Mesenchymal stem cell (in vitro differentiated cells and primary cell): ENCODE measurements at regions not wholly inside any gene's neighbourhood (a gene's known extent, or its start where the extent isn't known, plus 50 kb on each side); places are given as distances from the start of the nearest gene placed in this dataset.

Experiments
- DNase-seq: peaks from one replicate; pipeline ENCODE4 v3.0.0-alpha.2; 2013
- H2AFZ ChIP-seq: one replicate; pipeline ENCODE4 v1.6.1; 2013; ENCODE audit warnings: low read depth, mild to moderate bottlenecking, control low read depth, inconsistent platforms, low read length, moderate library complexity
- H2AK5ac ChIP-seq: 2 replicates; pipeline ENCODE4 v1.6.1; 2013; ENCODE audit warnings: low read length, moderate library complexity, mild to moderate bottlenecking, inconsistent platforms; ENCODE audit not compliant: severe bottlenecking
- H2BK120ac ChIP-seq: one replicate; pipeline ENCODE4 v1.6.1; 2013; ENCODE audit warnings: low read depth, mild to moderate bottlenecking, inconsistent platforms, low read length, moderate library complexity
- H2BK12ac ChIP-seq, 2 experiments: one replicate each; pipeline ENCODE4 v1.6.1; 2013; ENCODE audit warnings: inconsistent platforms in 2 of 2, low read length in 2 of 2, mild to moderate bottlenecking in 2 of 2, moderate library complexity in 2 of 2, control low read depth in 1 of 2
- H2BK15ac ChIP-seq: one replicate; pipeline ENCODE4 v1.6.1; 2013; ENCODE audit warnings: mild to moderate bottlenecking, low read depth, inconsistent platforms; ENCODE audit not compliant: poor library complexity, severe bottlenecking
- H2BK5ac ChIP-seq: 2 replicates; pipeline ENCODE4 v1.6.1; 2013; ENCODE audit warnings: low read depth, mild to moderate bottlenecking, low read length, control low read depth, inconsistent platforms; ENCODE audit not compliant: poor library complexity, severe bottlenecking
- H3K14ac ChIP-seq, 2 experiments: one replicate each; pipeline ENCODE4 v1.6.1; 2013; ENCODE audit warnings: inconsistent platforms in 2 of 2, low read length in 2 of 2, control low read depth in 1 of 2, mild to moderate bottlenecking in 1 of 2, moderate library complexity in 1 of 2
- H3K18ac ChIP-seq, 2 experiments: one replicate each; pipeline ENCODE4 v1.6.1; 2013; ENCODE audit warnings: inconsistent platforms in 2 of 2, low read length in 2 of 2, control low read depth in 1 of 2, low read depth in 1 of 2, mild to moderate bottlenecking in 1 of 2
- H3K23ac ChIP-seq, 2 experiments: one replicate each; pipeline ENCODE4 v1.6.1; 2013; ENCODE audit warnings: inconsistent platforms in 2 of 2, low read length in 2 of 2, mild to moderate bottlenecking in 2 of 2, moderate library complexity in 2 of 2, control low read depth in 1 of 2
- H3K27ac ChIP-seq: 2 replicates; pipeline ENCODE4 v1.5.1; 2013; ENCODE audit warnings: mild to moderate bottlenecking, moderate library complexity, low read length, control low read depth, inconsistent platforms; ENCODE audit not compliant: poor library complexity, severe bottlenecking
- H3K27me3 ChIP-seq, 2 experiments: 2 replicates each; pipeline versions ENCODE4 v1.6.1 to v1.7.0; 2013; ENCODE audit warnings: low read length in 2 of 2, mild to moderate bottlenecking in 2 of 2, moderate library complexity in 2 of 2, control low read depth in 1 of 2, inconsistent platforms in 1 of 2; ENCODE audit not compliant: control insufficient read depth in 1 of 2, insufficient read depth in 1 of 2
- H3K36me3 ChIP-seq, 2 experiments: 2 replicates each; pipeline versions ENCODE4 v1.6.1 to v1.7.0; 2013; ENCODE audit warnings: low read length in 2 of 2, control low read depth in 1 of 2, inconsistent platforms in 1 of 2, low read depth in 1 of 2, mild to moderate bottlenecking in 1 of 2; ENCODE audit not compliant: insufficient read depth in 2 of 2, control insufficient read depth in 1 of 2
- H3K4ac ChIP-seq, 2 experiments: one replicate each; pipeline ENCODE4 v1.6.1; 2013; ENCODE audit warnings: inconsistent platforms in 2 of 2, low read length in 2 of 2, mild to moderate bottlenecking in 2 of 2, moderate library complexity in 2 of 2, control low read depth in 1 of 2, low read depth in 1 of 2
- H3K4me1 ChIP-seq: 2 replicates; pipeline ENCODE4 v1.6.1; 2013; ENCODE audit warnings: low read depth, low read length, control low read depth; ENCODE audit not compliant: control insufficient read depth, insufficient read depth
- H3K4me2 ChIP-seq: 2 replicates; pipeline ENCODE4 v1.6.1; 2013; ENCODE audit warnings: low read length, mild to moderate bottlenecking, inconsistent platforms; ENCODE audit not compliant: poor library complexity, severe bottlenecking
- H3K4me3 ChIP-seq, 2 experiments: 2 replicates each; pipeline versions ENCODE4 v1.5.1 to v1.7.0; 2013; ENCODE audit warnings: low read length in 2 of 2, mild to moderate bottlenecking in 2 of 2, control low read depth in 1 of 2, low read depth in 1 of 2; ENCODE audit not compliant: insufficient read depth in 1 of 2
- H3K79me1 ChIP-seq: replicated peaks from 2 replicates; pipeline ENCODE4 v1.6.1; 2013; ENCODE audit warnings: mild to moderate bottlenecking, control low read depth, low read length, inconsistent platforms; ENCODE audit not compliant: poor library complexity, severe bottlenecking
- H3K9ac ChIP-seq: 2 replicates; pipeline ENCODE4 v1.7.0; 2013; ENCODE audit warnings: mild to moderate bottlenecking, low read length, moderate library complexity
- H3K9me3 ChIP-seq: 2 replicates; pipeline ENCODE4 v1.7.0; 2013; ENCODE audit warnings: mild to moderate bottlenecking, low read length; ENCODE audit not compliant: control insufficient read depth
- H4K8ac ChIP-seq: one replicate; pipeline ENCODE4 v1.6.1; 2013; ENCODE audit warnings: inconsistent platforms, mild to moderate bottlenecking, low read length, moderate library complexity
- H4K91ac ChIP-seq: one replicate; pipeline ENCODE4 v1.6.1; 2013; ENCODE audit warnings: mild to moderate bottlenecking, low read length, inconsistent platforms
- WGBS: methylation state at CpG from one replicate; pipeline ENCODE4 v1.1.7; 2013; ENCODE audit warnings: mixed read lengths; 5-methylcytosine and 5-hydroxymethylcytosine counted together

DNA sequence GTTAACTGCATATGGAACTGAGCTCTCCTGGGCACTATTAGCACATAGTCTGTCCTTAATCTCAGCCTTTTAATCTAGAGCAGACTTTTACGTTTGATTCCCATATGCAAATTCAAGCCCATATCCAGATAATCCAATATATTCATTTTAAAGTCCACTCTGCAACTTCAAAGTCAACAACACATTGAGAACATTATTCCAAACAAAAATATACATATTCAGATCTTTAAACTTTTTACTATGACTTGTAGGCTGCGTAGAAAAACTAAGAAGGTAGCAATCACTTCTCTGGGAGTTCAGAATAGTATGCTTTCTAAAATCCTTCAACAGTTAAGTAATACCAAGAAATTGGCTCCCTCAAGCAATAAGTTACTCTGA, 499.4 kb downstream of the SPATA31D1 start:
- no peak overlapping the region for H2BK15ac ChIP-seq
- H3K9ac ChIP-seq: no peak overlapping the region
- no peak overlapping the region for H2AK5ac ChIP-seq
- no peak overlapping the region for H2AFZ ChIP-seq
- no peak overlapping the region for H3K4me3 ChIP-seq
- no peak overlapping the region for H3K27ac ChIP-seq
- H3K27me3 ChIP-seq: peaks cover 3 to 36% of the 10 kb centered on the region in 2 experiments
- no peak overlapping the region for H3K23ac ChIP-seq
- H4K8ac ChIP-seq: no peak overlapping the region
- H3K79me1 ChIP-seq: no peaks in the 10 kb centered on the region
- H3K36me3 ChIP-seq: no peaks in the 10 kb centered on the region
- no peaks in the 10 kb centered on the region for H3K9me3 ChIP-seq
- H3K4me1 ChIP-seq: no peaks in the 10 kb centered on the region
- H3K4ac ChIP-seq: no peak overlapping the region
- 93% methylated on average over 2 of the region's 2 CpGs for WGBS
- no peak for DNase-seq
- H4K91ac ChIP-seq: no peak overlapping the region
- no peak overlapping the region for H3K14ac ChIP-seq
- H3K4me2 ChIP-seq: no peak overlapping the region
- no peak overlapping the region for H2BK12ac ChIP-seq
- H2BK5ac ChIP-seq: no peak overlapping the region
- H2BK120ac ChIP-seq: no peak overlapping the region
- H3K18ac ChIP-seq: no peak overlapping the region

DNA sequence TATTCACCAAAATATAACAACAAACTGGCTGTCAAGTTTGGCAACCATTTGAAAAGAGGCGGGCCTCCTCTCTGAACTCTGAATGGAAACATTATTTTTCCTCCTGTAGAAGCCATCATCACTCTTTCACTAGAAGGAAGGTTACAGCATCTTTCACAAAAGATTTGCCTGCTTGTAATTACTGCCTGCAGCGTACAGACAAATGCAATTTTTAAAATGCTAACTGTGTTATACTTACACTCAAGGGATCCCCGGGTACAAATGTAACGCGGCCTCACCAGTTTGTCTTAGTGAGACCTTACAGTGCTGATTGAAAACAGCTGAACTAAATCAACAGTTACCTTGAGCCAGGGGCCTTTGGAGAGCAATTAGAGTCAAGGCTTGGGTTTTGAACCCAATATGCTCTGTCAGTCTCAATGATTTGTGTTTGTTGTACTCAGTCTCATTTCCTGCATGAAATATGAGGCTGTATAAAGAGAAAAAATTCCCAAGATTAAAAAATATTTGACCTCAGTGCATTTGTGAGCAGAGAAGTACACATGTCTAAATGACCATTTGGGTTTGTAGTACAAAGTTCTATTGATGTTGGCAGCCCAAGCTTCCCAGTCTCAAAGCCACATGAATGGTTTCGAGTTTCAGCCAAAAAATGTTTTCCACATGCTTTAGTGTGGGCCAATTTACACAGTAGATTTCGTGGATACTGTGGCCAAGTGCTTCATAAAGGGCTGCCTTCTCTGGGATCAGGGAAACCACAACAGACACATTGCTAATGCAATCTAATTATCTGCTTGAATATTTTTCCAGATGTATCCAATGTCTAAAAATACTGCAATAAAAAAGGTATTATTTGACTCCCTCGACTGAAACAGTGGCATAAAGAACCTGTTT, 500.0 kb downstream of the SPATA31D1 start:
- no peak overlapping the region for H4K91ac ChIP-seq
- peak overlapping the region in 1 of 2 experiments; percentile 43 for H3K4me3 ChIP-seq
- H3K4ac ChIP-seq: no peak overlapping the region
- 87% methylated on average over 8 of the region's 8 CpGs for WGBS
- no peak for DNase-seq
- no peak overlapping the region for H3K27ac ChIP-seq
- peak overlapping the region in 1 of 2 experiments; percentile 11 for H3K18ac ChIP-seq
- H4K8ac ChIP-seq: no peak overlapping the region
- H3K9ac ChIP-seq: peak overlapping the region; percentile 15
- H2BK120ac ChIP-seq: no peak overlapping the region
- no peak overlapping the region for H3K14ac ChIP-seq
- H3K79me1 ChIP-seq: no peaks in the 10 kb centered on the region
- H2BK5ac ChIP-seq: no peak overlapping the region
- no peak overlapping the region for H2BK15ac ChIP-seq
- no peak overlapping the region for H3K4me2 ChIP-seq
- no peaks in the 10 kb centered on the region for H3K4me1 ChIP-seq
- H3K23ac ChIP-seq: no peak overlapping the region
- H3K9me3 ChIP-seq: no peaks in the 10 kb centered on the region
- H3K36me3 ChIP-seq: no peaks in the 10 kb centered on the region
- H2AFZ ChIP-seq: no peak overlapping the region
- H2AK5ac ChIP-seq: no peak overlapping the region
- H3K27me3 ChIP-seq: peaks cover 3 to 30% of the 10 kb centered on the region in 2 experiments
- H2BK12ac ChIP-seq: no peak overlapping the region

DNA sequence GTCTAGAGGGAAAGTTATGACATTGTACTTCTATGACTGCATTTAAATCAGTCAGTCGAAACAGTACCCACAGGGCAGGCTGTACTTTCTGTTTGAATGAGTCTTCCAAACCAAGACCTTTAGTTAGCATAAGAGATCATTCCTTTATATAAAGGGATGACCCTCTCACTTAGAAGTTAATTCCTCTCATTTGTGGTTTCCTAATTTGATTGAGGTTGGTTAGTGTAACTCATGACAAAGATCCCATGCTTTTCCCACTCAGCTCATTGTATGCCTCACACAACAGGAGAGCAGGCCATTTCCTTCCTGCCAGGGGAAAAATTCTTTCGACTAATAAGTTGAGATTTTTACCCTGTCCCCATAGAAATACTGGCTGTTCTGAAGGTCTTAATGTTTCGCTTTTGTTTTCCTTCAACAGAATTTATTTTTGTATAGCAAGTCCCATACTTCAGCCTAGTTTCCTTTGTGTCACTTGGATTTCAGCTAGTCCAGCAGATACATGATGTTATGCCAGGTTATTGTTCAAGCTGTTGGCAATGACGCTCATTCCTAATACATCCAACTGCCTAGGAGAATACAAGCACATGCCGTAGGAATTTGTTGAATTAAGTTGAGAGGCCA, 500.7 kb downstream of the SPATA31D1 start:
- H3K18ac ChIP-seq: no peak overlapping the region
- H3K36me3 ChIP-seq: no peaks in the 10 kb centered on the region
- no peak overlapping the region for H2AFZ ChIP-seq
- no peak overlapping the region for H2BK120ac ChIP-seq
- no peak overlapping the region for H3K4ac ChIP-seq
- no peak for DNase-seq
- H2BK12ac ChIP-seq: no peak overlapping the region
- no peak overlapping the region for H2AK5ac ChIP-seq
- no peak overlapping the region for H4K8ac ChIP-seq
- 93% methylated on average over 4 of the region's 5 CpGs for WGBS
- peak overlapping the region; percentile 15 for H3K9ac ChIP-seq
- H3K4me3 ChIP-seq: peak overlapping the region in 1 of 2 experiments; percentile 43
- H3K79me1 ChIP-seq: no peaks in the 10 kb centered on the region
- H3K4me2 ChIP-seq: no peak overlapping the region
- no peak overlapping the region for H2BK15ac ChIP-seq
- no peak overlapping the region for H3K23ac ChIP-seq
- no peak overlapping the region for H3K27ac ChIP-seq
- no peaks in the 10 kb centered on the region for H3K9me3 ChIP-seq
- H4K91ac ChIP-seq: no peak overlapping the region
- no peak overlapping the region for H2BK5ac ChIP-seq
- no peaks in the 10 kb centered on the region for H3K4me1 ChIP-seq
- peaks cover 3 to 23% of the 10 kb centered on the region in 2 experiments for H3K27me3 ChIP-seq
- no peak overlapping the region for H3K14ac ChIP-seq

DNA sequence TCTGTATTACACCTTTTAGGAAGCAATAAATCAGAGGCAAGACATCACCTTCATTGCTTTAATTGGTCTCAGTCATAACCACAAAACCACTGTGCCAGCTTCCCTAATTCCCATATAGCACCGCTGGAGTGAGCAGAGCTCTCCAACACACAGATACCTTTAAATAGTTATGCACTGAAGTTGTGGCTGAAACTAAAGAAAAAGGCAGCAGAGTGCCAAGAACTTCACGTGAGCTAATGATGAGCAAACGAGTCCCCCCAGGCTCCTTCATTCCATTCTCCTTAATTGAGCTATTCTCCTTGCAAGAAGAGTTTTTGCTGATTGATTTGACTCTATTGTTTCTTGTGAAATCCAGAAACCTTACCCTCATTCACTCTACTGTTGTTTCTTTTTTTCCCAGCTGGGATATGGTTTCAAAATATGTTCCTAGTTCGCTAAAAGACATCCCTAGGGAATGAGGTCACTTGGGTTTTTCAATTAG, 501.5 kb downstream of the SPATA31D1 start:
- WGBS: 73% methylated on average over 1 of the region's 4 CpGs
- no peak overlapping the region for H2BK120ac ChIP-seq
- H3K14ac ChIP-seq: no peak overlapping the region
- no peak overlapping the region for H3K4ac ChIP-seq
- H4K8ac ChIP-seq: no peak overlapping the region
- H3K23ac ChIP-seq: no peak overlapping the region
- H3K4me3 ChIP-seq: peak overlapping the region in 1 of 2 experiments; percentile 29
- H2AK5ac ChIP-seq: no peak overlapping the region
- no peak overlapping the region for H3K18ac ChIP-seq
- H3K27ac ChIP-seq: no peak overlapping the region
- peak; percentile 16 for DNase-seq
- no peaks in the 10 kb centered on the region for H3K4me1 ChIP-seq
- H3K4me2 ChIP-seq: no peak overlapping the region
- H3K27me3 ChIP-seq: peaks cover 3 to 20% of the 10 kb centered on the region in 2 experiments
- no peaks in the 10 kb centered on the region for H3K79me1 ChIP-seq
- no peak overlapping the region for H2BK5ac ChIP-seq
- H2BK12ac ChIP-seq: no peak overlapping the region
- H3K36me3 ChIP-seq: no peaks in the 10 kb centered on the region
- no peak overlapping the region for H3K9ac ChIP-seq
- H2AFZ ChIP-seq: no peak overlapping the region
- H2BK15ac ChIP-seq: no peak overlapping the region
- H3K9me3 ChIP-seq: no peaks in the 10 kb centered on the region
- H4K91ac ChIP-seq: no peak overlapping the region
